DMS114 treated with DMSO at 0.1 percent for 48 hours (cell line): ENCODE measurements at regions not wholly inside any gene's neighbourhood (a gene's known extent, or its start where the extent isn't known, plus 50 kb on each side); places are given as distances from the start of the nearest gene placed in this dataset.

ENCODE experiments used
- DNase-seq: peaks from one replicate; lab custom pipeline; 2025; ENCODE audit not compliant: unreplicated experiment; lab: John Stamatoyannopoulos, UW

DNA sequence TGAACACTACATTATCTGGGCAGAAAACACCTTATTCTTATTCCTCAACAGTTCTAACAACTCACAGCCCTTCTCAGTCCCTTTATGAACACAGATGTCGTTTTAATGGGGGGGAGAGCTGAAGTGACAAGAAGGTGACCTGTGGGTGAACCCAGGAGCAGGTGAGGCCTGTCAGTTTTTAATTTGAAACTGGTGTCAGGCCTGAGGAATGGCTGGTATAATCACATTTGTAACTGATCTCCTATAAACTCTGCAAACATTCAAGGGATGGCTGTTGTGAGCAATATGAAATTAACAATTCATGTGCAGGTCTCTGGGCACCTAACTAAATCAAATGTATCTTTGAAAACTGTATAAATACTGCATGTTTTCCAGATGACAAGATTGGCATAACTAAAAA, 362.1 kb upstream of the NR5A2 start:
- DNase-seq = no peak

DNA sequence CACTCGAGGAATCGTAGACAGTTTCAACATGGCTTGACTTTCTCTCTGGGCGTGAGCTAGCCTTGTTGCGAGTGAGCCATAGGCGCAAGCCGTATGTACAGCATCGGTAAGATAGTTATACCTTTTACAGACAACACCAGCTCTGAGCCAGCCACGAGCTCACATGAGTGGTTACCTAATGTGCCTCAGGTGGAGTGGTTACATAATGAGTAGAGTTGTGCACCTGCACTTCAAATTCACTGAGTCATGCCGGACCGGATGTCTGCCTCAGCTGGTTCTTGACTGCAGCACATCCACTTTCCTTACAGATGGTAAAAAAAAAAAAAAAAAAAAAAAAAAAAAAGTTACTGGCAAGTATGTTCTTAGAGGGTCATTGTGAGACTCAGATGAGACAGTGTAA, 360.4 kb upstream of the NR5A2 start:
- DNase-seq = no peak

DNA sequence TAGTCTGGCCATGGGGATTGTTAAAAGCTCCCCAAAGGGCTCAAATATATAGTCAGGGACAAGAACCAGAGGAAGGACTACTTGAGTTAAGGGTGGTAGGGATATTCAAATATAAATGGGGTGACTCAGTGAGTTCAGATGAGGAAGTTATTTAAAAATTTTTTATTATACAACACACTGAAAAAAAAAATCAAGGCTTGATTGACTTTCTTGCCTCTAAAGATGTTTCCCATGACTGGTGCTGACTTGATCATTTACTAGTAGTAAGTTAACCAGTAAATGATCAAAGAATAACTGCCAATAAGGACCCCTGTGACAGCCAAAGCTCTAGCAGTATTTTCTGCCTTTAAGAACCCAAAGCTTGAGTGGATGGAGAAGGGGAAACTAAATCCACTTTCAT, 357.6 kb upstream of the NR5A2 start:
- DNase-seq = no peak

DNA sequence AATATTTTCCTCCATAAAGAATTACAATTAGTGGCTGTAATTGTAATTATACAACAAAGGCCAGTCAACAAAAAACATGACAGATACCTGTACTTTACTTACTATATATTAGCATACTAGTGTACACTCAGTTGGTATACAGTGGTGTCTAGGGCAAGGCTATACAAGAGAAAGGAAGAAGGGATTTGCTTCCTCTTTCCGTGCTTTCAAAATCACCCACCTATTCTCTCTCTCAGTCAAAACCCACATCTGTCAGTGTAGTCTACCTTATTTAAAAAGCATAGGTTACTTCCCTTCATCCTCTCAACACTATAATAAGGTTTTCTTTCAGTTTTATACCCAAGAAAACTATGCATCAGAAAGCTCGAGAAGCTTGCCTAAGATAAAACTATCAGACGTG, 355.8 kb upstream of the NR5A2 start:
- DNase-seq = no peak

DNA sequence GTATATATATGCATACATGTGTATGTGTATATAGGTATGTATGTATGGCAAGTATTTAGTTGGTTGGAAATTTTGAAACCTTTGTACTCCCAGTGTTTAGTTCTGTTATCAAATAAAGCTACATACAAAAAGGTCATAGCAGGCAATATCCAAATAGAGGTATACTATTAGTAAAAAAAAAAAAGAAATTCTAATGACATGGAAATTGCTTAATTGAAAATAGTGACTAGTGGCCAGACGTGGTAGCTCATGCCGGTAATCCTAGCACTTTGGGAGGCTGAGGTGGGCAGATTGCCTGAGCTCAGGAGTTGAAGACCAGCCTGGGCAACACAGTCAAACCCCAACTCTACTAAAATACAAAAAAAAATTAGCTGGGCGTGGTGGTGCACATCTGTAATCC, 351.6 kb upstream of the NR5A2 start:
- DNase-seq = no peak

DNA sequence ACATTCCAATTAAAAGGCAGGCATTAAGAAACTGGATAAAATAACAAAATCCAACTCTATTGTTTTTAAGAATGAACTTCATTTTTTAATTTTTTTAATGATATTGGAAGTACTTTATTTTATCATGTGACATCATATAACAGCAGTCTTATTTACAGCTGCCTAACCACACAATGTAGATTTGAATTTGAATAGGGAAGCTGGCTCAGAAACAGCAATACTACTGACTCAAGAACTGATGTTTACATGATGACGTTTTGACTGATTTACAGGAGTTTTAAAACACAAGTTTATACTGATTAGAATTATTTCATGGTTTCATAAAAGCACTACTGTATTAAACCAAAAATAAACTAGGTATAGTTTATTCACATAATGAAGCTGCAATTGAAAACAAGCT, 348.7 kb upstream of the NR5A2 start:
- no peak for DNase-seq

DNA sequence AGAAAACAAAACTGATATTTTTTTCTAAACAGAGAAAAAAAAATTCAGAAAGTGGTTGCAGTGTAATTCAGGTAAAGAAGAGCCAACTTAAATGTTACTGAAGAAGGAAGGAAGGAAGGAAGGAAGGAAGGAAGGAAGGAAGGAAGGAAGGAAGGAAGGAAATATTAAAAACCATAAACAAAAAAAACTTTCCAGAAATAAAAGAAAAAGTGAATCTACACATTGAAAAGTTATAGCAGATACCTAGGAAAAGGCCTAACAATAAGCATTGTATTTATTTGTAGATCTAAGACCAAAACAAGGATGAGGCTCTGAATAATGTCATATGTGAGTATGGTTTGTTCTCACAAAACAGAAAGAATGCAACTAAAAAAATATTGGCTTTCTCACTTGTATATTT, 345.4 kb upstream of the NR5A2 start:
- no peak for DNase-seq

DNA sequence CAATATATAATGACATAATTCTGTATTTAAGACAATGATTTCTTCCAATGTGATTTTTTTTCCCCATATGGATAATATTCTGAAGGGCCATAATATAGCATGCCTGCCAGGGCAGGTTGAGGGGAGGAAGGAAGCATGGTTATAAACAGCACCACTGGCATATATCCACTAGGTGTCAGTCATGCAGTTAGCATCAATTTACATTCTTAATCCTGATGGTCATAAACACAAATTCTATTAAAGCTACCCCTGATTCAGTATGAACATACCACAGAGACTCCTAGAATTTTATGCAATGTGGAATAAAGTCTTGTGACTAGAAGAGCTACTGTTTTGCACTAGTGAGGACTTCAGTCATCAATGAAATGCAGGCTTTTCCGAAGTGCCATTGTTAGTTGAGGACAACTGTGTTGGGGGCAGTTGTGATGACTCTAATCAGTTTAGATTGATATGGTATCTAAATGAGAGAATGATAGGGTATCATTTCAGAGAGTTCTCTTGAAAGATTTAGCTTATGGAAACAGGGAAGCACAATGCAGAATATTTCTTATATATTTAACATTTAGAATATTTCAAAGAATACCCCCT, 342.7 kb upstream of the NR5A2 start:
- DNase-seq = peak; percentile 35

DNA sequence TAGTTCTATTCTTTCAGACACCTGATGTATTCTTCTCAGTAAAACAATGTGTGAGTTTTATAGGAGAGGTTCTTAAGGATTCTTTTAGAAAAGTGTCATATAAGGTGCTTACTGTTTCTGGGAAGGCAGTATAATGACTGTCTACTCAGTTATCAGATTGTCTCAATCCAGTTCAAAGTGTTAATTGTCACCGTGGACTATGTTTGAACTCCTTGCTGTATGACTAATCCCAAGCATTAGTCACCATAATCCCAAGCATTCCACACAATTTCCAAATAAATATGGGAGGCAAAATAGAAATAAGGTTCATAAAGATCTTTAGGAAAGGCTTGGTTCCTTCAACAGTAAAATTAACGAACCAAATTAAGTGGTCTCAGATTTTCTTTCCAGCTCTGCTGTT, 342.1 kb upstream of the NR5A2 start:
- no peak for DNase-seq

DNA sequence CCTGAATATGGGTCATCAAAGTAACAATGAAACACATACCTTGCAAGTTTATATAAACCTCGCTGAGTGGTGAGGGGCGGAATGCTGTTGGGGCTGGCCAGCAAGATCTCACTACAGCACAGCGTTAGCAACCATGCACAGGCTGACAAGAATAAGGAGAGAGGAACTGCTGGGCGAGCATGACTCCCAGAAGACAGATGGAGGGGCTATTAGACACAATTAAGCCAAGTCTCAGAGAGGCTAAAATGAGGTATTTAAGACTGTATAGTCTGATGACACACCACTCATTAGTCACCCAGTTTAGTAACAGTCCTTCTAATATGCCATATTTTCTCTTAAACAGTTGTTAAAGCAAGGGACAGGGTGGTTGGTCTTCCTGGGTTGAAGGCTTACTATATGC, 340.2 kb upstream of the NR5A2 start:
- DNase-seq = no peak

DNA sequence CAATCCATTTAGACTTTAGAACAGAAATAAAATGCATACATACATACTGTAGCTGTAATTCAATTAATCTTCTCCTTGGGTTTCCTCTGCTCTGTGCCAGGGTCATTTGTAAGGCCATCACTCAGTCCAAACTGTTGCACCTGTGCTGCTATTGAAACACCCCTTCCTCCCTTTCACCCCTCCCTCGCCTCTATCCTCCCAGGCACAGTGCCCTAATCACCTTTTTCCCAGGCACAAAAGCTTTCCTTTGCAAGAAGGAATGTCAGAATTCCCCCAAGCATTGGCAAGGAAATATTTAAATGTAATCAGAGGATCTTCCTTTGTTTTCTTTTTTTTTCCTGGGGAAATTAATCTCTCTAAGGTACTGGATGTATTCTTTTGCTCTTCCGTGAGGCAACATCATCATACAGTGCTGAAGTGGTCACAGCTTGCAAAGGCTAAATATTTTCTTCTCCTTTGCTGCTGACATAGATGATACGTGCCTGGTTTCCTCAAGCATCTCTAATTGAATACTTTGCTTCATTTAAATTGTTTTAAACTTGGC, 339.3 kb upstream of the NR5A2 start:
- no peak for DNase-seq

DNA sequence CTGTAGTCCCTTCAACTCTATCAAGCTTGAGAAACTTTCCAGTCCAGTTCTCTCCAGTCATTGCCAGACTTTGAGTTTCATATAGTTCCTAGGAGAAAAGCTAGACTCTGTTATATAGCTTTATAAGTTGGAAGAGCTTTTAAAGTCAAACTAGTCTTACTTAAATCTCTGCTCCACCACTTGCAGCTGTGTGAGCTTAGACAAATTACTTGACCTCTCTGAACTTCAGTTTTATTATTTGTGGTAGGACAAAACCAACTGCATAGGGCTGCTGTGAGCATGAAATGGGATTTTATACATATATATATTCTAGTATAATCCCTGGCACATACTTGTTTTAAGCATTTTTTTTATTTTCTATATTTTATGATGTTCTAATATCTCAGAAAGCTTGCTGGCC, 338.7 kb upstream of the NR5A2 start:
- no peak for DNase-seq

DNA sequence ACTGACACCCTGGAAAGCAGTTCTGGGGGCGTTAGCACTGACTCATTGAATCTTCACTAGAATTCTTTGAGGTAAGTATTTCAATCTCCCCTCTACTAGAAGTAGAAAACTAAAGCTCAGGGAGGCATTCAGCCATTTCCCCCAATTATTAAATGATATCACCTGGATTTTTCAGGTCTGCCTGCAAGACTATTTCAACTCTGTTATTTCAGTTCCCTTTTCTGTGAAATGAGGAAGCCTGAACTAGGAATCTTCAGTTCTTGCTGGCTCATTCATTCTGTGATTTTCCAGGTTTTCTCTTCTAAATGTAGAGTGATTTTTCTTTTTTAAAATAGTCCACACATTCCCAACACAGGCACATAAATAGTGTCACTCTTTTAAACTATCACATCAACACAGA, 337.0 kb upstream of the NR5A2 start:
- no peak for DNase-seq

DNA sequence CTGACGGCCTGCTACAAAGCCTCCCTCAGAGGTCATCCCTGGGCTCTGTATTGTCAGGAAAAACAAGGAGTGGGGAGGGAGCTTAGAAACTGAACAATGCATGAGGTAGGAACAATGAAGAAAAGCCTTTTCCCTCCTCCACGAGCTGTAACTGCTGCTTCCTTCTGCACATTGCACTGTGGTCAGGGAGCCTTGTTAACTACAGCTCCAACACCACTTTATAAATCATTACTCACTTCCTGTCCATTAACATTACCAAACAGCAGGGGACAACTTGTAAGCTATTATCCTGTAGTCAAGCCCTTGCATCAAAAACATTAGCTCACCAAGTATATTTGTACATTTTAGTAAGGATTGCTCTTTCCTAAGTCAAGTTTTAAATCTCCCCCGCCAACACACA, 336.0 kb upstream of the NR5A2 start:
- DNase-seq = no peak

DNA sequence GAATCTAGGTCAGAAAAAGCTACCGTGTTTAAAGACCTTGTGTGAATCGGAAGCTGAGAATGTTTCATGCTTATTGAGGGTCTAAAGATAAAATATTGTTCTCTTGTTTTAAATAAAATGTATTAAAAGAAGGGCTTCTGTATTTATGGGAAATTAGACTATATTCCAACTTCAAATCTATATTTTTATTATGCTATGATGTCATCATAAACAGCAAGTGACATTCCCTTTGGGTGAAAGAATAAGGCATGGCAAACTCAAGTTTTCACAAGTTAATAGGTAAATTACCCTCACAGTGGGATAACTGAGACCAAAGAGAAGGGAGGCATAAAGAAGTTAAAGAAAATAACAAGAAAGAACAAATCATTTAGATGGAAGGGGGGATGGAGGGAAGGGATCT, 333.8 kb upstream of the NR5A2 start:
- DNase-seq = no peak

DNA sequence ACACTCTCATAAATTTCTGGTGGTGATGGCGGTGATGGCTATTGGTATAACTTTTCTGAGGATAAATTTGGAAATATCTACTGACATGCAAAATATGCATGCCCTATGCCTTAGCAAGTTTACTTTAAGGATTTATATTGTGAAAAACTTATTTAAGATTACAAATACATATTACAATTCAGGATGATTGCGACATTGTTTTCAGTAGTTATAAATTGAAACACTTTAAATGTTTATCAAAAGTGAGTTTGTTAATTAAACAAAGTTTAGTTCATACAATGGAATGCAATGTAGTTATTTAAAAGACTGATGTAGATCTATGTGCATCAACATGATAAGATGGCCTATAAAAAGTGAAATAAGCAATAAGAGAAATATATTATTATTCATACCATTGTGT, 331.3 kb upstream of the NR5A2 start:
- no peak for DNase-seq

DNA sequence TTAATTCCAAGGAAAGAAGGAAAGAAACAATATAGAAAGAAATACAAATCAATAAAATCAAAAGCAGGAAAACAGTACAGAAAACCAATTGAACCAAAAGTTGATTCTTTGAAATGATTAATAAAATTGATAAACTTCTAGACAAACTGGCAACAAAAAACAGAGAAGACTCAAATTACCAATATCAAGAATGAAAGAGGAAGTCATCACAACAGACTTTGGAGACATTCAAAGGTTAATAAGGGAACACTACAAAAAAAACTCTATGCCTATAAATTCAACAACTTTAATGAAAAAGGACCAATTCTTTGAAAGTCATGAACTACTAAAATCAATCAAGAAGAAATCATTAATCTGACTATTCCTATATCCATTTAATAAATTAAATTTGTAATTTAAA, 329.3 kb upstream of the NR5A2 start:
- DNase-seq = no peak

DNA sequence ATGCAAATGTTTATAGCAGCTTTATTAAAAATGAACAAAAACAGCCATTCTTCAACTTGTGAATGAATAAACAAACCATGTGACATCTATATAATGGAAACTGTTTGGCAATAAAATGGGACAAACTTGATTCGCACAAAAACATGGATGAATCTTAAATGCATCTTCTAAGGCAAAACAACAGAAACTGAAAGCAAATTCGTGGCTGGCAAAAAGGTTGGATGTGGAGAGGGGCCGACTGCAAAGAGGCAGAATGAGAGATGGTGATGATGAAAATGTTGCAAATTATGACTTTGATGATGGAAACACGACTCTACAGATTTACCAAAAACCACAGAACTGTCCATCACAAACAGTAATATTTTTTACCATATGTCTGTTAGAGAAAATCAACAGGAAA, 327.0 kb upstream of the NR5A2 start:
- no peak for DNase-seq

DNA sequence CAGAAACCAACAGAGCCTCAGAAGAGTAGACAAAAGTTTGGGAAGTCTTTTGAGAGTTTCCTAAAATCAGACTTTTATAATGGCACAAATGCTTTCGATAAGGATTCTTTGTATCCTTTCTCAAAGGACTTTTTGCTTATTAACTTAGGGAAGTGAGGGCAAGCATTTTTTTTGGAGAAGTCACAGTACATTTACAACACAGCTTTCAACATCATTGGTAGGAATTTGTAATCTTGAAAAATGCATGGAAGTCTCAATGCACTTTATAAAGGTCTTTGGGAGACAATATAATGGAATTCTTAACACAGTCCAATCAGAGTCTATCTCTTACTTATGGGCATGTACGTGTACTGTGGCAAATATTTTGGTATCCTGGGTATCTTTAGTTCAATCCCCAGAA, 325.8 kb upstream of the NR5A2 start:
- DNase-seq = no peak

DNA sequence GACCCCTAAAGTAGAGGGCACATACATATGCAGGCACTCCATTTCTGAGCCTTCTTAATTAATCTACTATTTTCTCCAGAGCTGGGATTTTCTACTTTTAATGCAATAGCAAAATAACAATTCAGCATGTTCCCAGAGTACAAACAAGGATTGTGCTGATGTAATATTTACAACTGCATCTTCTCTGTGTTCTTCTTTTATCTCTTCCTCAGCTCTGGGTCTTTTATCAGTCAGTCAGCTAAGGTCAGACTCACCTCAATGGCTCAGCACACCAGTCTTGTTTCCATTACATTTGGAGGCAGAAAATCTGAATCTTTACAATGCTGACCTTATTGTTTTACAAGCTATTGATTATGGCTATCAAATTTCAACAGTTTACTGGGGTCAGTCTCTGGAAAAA, 323.3 kb upstream of the NR5A2 start:
- DNase-seq = no peak

DNA sequence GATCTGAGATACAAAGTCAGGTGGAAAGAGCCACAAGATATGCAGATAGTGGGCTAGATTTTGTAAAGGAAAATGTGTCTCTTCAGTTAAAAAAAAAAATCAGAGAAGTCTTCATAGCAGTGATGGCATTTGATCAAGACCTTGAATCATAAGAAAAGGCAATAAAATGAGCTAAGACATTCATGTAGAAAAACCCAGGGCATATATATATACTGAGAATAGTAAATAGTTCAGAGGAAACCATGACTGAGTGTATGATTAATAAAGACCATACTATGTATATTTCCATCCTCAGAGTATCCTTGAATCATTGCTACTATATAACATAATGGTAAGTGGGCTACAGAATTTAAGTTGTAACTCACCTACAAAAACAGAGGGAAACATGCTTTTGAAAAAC, 321.7 kb upstream of the NR5A2 start:
- no peak for DNase-seq

DNA sequence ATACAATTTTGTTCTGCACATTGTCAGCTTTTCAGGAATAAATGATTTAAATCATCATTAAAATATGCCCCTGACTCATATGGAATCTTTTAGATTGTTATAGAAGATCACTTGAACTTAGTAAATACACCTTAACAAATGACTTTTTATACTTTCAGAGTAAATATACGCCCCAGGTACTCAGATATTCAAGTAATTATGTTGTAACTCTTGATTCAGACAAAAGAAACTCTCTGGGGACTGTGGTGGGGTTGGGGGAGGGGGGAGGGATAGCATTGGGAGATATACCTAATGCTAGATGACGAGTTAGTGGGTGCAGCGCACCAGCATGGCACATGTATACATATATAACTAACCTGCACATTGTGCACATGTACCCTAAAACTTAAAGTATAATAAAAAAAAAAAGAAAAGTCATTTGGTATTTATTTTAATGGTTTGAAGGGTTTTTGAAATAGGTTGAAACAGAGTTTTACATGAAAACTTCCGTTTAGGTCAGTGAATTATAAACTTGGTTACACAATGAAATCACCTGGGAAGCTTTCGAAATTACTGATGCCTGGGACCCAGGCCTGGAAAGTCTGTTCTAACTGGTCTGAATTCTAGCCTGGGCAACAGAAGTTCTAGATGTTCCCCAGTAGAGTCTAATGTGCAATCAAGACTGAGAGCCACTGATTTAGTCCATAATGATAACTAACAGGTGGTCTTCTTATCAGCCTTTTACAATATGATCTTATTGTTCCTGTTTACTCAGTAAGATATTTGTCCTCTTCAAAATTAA, 320.5 kb upstream of the NR5A2 start:
- DNase-seq = no peak

DNA sequence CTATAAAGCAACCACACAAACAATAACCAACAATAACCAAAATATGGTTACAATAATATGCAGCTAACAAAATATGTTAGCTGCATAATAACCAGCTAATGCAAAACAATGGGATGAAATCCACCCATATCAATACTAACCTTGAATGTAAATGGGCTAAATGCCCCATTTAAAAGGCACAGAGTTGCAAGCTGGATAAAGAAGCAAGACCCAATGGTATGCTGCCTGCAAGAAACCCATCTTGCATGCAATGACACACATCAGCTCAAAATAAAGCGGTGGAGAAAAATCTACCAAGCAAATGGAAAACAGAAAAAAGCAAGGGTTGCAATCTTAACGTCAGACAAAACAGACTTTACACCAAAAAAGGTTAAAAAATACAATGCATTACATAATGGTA, 316.5 kb upstream of the NR5A2 start:
- no peak for DNase-seq
